ENCODE measurements at regions not wholly inside any gene's neighbourhood (a gene's known extent, or its start where the extent isn't known, plus 50 kb on each side); places are given as distances from the start of the nearest gene placed in this dataset.

- H3K36me3 ChIP-seq (ENCODE audit: control insufficient read depth in 2 of 3, insufficient read depth in 3 of 3, low read length in 3 of 3): no peaks in the 10 kb centered on the region
- TF ChIP-seq CTCF (IDR thresholded peaks at IDR 0.05; ENCODE audit: borderline replicate concordance, extremely low read depth, insufficient read depth): no peak
- no peak overlapping the region for H3K4me3 ChIP-seq (ENCODE audit: low read length in 3 of 3)
- H3K27ac ChIP-seq (ENCODE audit: low read depth in 2 of 2, low read length in 2 of 2): no peak overlapping the region
- no peaks in the 10 kb centered on the region for H3K27me3 ChIP-seq (ENCODE audit: control insufficient read depth, insufficient read depth, low read length)
- FAIRE-seq (no peak), DNase-seq (no peak)
- no peaks in the 10 kb centered on the region for H3K9me3 ChIP-seq (ENCODE audit: control insufficient read depth in 2 of 3, insufficient read depth in 1 of 3, low read length in 3 of 3)
- intact Hi-C loops (cut with DNase I): no loop called here
- H3K9ac ChIP-seq (ENCODE audit: low read length in 3 of 3): no peak overlapping the region
- H3K4me1 ChIP-seq (ENCODE audit: control insufficient read depth in 2 of 3, insufficient read depth in 2 of 3, low read depth in 1 of 3, low read length in 3 of 3): no peaks in the 10 kb centered on the region
Observed at GRCh38 chr12:39178837-39179236, 264.1 kb downstream of the KIF21A start.

GRCh38 chr12:39176356-39176755 is 266.6 kb downstream of the KIF21A start:
- intact Hi-C loops (cut with DNase I): no loop called here
- Histone ChIP-seq H3K9me3 (ENCODE audit: control insufficient read depth in 2 of 3, insufficient read depth in 1 of 3, low read length in 3 of 3) (no peaks in the 10 kb centered on the region), H3K27me3 (ENCODE audit: control insufficient read depth, insufficient read depth, low read length) (no peaks in the 10 kb centered on the region), H3K9ac (ENCODE audit: low read length in 3 of 3) (no peak overlapping the region), H3K36me3 (ENCODE audit: control insufficient read depth in 2 of 3, insufficient read depth in 3 of 3, low read length in 3 of 3) (no peaks in the 10 kb centered on the region), H3K27ac (ENCODE audit: low read depth in 2 of 2, low read length in 2 of 2) (no peak overlapping the region), H3K4me3 (ENCODE audit: low read length in 3 of 3) (no peak overlapping the region), H3K4me1 (ENCODE audit: control insufficient read depth in 2 of 3, insufficient read depth in 2 of 3, low read depth in 1 of 3, low read length in 3 of 3) (no peaks in the 10 kb centered on the region)
- DNase-seq (peak in 2 of 5 donors; percentile 28 to 65), FAIRE-seq (no peak)
- TF ChIP-seq CTCF (IDR thresholded peaks at IDR 0.05; ENCODE audit: borderline replicate concordance, extremely low read depth, insufficient read depth): no peak

- Histone ChIP-seq H3K9me3 (ENCODE audit: control insufficient read depth in 2 of 3, insufficient read depth in 1 of 3, low read length in 3 of 3) (no peaks in the 10 kb centered on the region), H3K4me3 (ENCODE audit: low read length in 3 of 3) (no peak overlapping the region)
Observed at GRCh38 chr12:39173726-39174125, 268.3 kb upstream of the CPNE8 start.

More at GRCh38 chr12:39173726-39174125, 268.3 kb upstream of the CPNE8 start:
- no peak overlapping the region for H3K27ac ChIP-seq (ENCODE audit: low read depth in 2 of 2, low read length in 2 of 2)
- H3K4me1 ChIP-seq (ENCODE audit: control insufficient read depth in 2 of 3, insufficient read depth in 2 of 3, low read depth in 1 of 3, low read length in 3 of 3): no peaks in the 10 kb centered on the region
- DNase-seq (peak in 1 of 5 donors; percentile 4), FAIRE-seq (no peak)
- no peaks in the 10 kb centered on the region for H3K27me3 ChIP-seq (ENCODE audit: control insufficient read depth, insufficient read depth, low read length)
- intact Hi-C loops (cut with DNase I): no loop called here
- TF ChIP-seq CTCF (IDR thresholded peaks at IDR 0.05; ENCODE audit: borderline replicate concordance, extremely low read depth, insufficient read depth): no peak
- H3K36me3 ChIP-seq (ENCODE audit: control insufficient read depth in 2 of 3, insufficient read depth in 3 of 3, low read length in 3 of 3): no peaks in the 10 kb centered on the region
- H3K9ac ChIP-seq (ENCODE audit: low read length in 3 of 3): no peak overlapping the region

Measured in kidney (tissue), 13 donors.